ENCODE measurements at regions not wholly inside any gene's neighbourhood (a gene's known extent, or its start where the extent isn't known, plus 50 kb on each side); places are given as distances from the start of the nearest gene placed in this dataset.

GRCh38 chr5:124979251-124979650 lies 232.8 kb upstream of the ZNF608 start:
- H3K36me3 ChIP-seq (ENCODE audit: control insufficient read depth in 4 of 4, insufficient read depth in 4 of 4, low read length in 4 of 4) = no peaks in the 10 kb centered on the region
- no peaks in the 10 kb centered on the region for H3K27me3 ChIP-seq (ENCODE audit: control insufficient read depth in 3 of 3, insufficient read depth in 3 of 3, low read length in 2 of 3)
- no peak overlapping the region for H3K27ac ChIP-seq (ENCODE audit: low read depth in 1 of 2, low read length in 1 of 2)
- ATAC-seq (ENCODE audit: insufficient read depth, low FRiP score) (no peak), DNase-seq (peak; percentile 29 to 74 (median 54))
- H3K4me1 ChIP-seq (ENCODE audit: control insufficient read depth in 5 of 5, insufficient read depth in 5 of 5, low read length in 5 of 5) = peaks cover 0 to 16% (median 6%) of the 10 kb centered on the region in 5 donors
- TF ChIP-seq CTCF (IDR thresholded peaks at IDR 0.05; ENCODE audit: control extremely low read depth, extremely low read depth) = no peak
- 45 to 59% methylated on average over 2 of the region's 2 CpGs for WGBS, 2 donors
- H3K9me3 ChIP-seq (ENCODE audit: control insufficient read depth in 4 of 4, insufficient read depth in 3 of 4, low read length in 3 of 4) = peaks cover 0 to 5% (median 2%) of the 10 kb centered on the region in 4 donors
- no peak overlapping the region for H3K4me3 ChIP-seq
- peak overlapping the region in 1 of 2 donors; percentile 17 for H3K9ac ChIP-seq (ENCODE audit: insufficient read depth in 1 of 2, low read length in 2 of 2)

GRCh38 chr5:124980163-124980941 lies 233.9 kb upstream of the ZNF608 start:
- Histone ChIP-seq H3K4me1 (ENCODE audit: control insufficient read depth in 5 of 5, insufficient read depth in 5 of 5, low read length in 5 of 5) (peaks cover 0 to 16% (median 6%) of the 10 kb centered on the region in 5 donors), H3K9me3 (ENCODE audit: control insufficient read depth in 4 of 4, insufficient read depth in 3 of 4, low read length in 3 of 4) (peaks cover 0 to 6% (median 3%) of the 10 kb centered on the region in 4 donors), H3K27me3 (ENCODE audit: control insufficient read depth in 3 of 3, insufficient read depth in 3 of 3, low read length in 2 of 3) (no peaks in the 10 kb centered on the region), H3K36me3 (ENCODE audit: control insufficient read depth in 4 of 4, insufficient read depth in 4 of 4, low read length in 4 of 4) (no peaks in the 10 kb centered on the region), H3K27ac (ENCODE audit: low read depth in 1 of 2, low read length in 1 of 2) (no peak overlapping the region), H3K4me3 (no peak overlapping the region), H3K9ac (ENCODE audit: insufficient read depth in 1 of 2, low read length in 2 of 2) (no peak overlapping the region)
- DNase-seq (no peak), ATAC-seq (ENCODE audit: insufficient read depth, low FRiP score) (no peak)
- no peak for TF ChIP-seq CTCF (IDR thresholded peaks at IDR 0.05; ENCODE audit: control extremely low read depth, extremely low read depth)
- 63 to 81% methylated on average over 9 of the region's 9 CpGs for WGBS, 2 donors

DNA sequence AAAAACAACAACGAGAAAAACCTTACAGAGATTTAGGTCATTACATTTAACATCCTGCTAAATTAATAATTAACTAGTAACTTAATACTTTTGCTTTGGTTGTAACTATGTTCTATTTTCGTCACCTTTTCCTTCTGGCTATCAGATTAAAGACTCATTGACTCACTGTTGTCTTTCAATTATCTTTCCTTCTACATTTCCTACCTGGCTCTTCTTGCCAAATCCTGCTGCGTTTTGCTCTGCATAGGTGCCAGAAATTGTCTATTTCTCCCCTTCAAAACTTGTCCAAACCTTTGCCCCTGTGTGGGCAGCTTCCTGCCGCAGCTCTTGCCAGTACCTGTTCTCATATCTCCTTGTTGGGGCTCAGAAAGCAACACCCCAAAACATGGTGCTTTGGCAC lies 235.5 kb upstream of the ZNF608 start:
- H3K4me1 ChIP-seq (ENCODE audit: control insufficient read depth in 5 of 5, insufficient read depth in 5 of 5, low read length in 5 of 5) = peaks cover 0 to 16% (median 6%) of the 10 kb centered on the region in 5 donors
- no peaks in the 10 kb centered on the region for H3K36me3 ChIP-seq (ENCODE audit: control insufficient read depth in 4 of 4, insufficient read depth in 4 of 4, low read length in 4 of 4)
- DNase-seq = no peak
- no peak overlapping the region for H3K4me3 ChIP-seq
- no peak overlapping the region for H3K27ac ChIP-seq (ENCODE audit: low read depth in 1 of 2, low read length in 1 of 2)
- no peaks in the 10 kb centered on the region for H3K27me3 ChIP-seq (ENCODE audit: control insufficient read depth in 3 of 3, insufficient read depth in 3 of 3, low read length in 2 of 3)
- peaks cover 0 to 6% (median 3%) of the 10 kb centered on the region in 4 donors for H3K9me3 ChIP-seq (ENCODE audit: control insufficient read depth in 4 of 4, insufficient read depth in 3 of 4, low read length in 3 of 4)
- H3K9ac ChIP-seq (ENCODE audit: insufficient read depth in 1 of 2, low read length in 2 of 2) = no peak overlapping the region
- TF ChIP-seq CTCF (IDR thresholded peaks at IDR 0.05; ENCODE audit: control extremely low read depth, extremely low read depth) = no peak
- WGBS, 2 donors = 72 to 85% methylated on average over 4 of the region's 4 CpGs
- no peak for ATAC-seq (ENCODE audit: insufficient read depth, low FRiP score)

Measured in lung (tissue), 11 donors.